ENCODE measurements at regions not wholly inside any gene's neighbourhood (a gene's known extent, or its start where the extent isn't known, plus 50 kb on each side); places are given as distances from the start of the nearest gene placed in this dataset.

DNA sequence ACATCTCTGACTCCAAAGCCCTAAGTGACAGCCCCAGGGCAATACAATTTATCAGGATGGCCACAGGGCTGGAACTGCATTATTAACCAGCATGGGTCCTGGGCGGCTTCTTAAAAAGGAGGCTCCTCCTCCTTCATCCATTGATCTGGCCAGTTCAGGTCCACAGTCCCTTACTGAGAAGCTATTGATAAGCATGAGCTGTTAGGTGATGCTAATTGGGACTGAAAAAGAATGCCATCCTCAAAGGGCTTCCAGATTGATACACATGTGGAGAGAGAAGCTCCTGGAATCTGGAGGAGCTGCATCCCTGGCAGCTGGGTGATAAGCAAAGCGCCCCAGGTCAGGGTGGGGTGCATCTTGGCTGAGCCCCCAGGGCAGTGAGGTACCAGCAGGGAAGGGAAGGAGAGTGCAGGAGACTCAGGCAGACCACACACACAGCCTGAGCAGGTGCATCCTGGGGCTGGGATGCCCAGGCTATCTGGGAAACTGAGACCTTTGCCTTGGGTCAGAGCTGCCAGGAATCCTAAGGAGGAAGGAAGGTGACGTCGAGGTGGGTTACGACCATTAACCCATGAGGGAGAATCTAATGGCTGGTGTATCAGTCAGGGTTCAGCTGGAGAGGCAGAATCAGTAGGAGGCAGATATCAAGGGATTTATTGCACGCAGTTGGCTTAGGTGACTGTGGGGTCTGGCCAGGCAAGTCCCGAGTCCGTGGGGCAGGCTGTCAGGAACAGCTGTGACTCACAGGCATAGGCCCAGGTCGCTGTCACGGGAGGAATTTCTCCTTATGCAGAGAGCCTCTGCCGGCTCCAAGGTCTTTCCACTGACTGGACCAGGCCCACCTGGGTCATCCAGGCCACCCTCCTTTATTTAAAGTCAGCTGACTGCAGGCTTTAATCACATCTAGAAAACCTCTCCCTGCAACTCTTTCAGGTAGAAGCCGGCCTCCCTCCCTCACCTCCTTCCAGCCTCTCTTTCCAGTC lies 261.2 kb downstream of the BMP7 start:
- no peak overlapping the region for H2AFZ ChIP-seq (ENCODE audit: low read length)
- Mint-ChIP-seq H3K4me3 (no peak overlapping the region), H3K9me3 (no peaks in the 10 kb centered on the region), H3K36me3 (ENCODE audit: insufficient read depth in 1 of 3, low read depth in 3 of 3) (no peaks in the 10 kb centered on the region), H3K27ac (no peak overlapping the region), H3K27me3 (ENCODE audit: low read depth) (peaks cover 86% of the 10 kb centered on the region), H3K4me1 (peaks cover 17 to 31% of the 10 kb centered on the region in 2 experiments)
- no peaks in the 10 kb centered on the region for H3K23me2 ChIP-seq (ENCODE audit: insufficient read length, low read depth, low read length, poor library complexity, severe bottlenecking)
- no peak overlapping the region for H4K8ac ChIP-seq (replicated peaks; ENCODE audit: insufficient read length, low read depth, low read length)
- H3K79me2 ChIP-seq (ENCODE audit: insufficient read depth, low read length) = no peaks in the 10 kb centered on the region
- no peaks in the 10 kb centered on the region for H3K79me1 ChIP-seq (ENCODE audit: insufficient read depth, low read depth, low read length, poor library complexity, severe bottlenecking)
- no peak overlapping the region for H2AK5ac ChIP-seq (ENCODE audit: insufficient read length, low read length)
- no peak for DNase-seq
- H3K9ac ChIP-seq (ENCODE audit: extremely low read depth, insufficient read length, low read length) = no peak overlapping the region
- H2BK120ac ChIP-seq (ENCODE audit: low read depth, low read length, poor library complexity, severe bottlenecking) = no peak overlapping the region
- H3K56ac ChIP-seq (ENCODE audit: insufficient read length, low read depth, low read length) = no peak overlapping the region
- no peak overlapping the region for H3K18ac ChIP-seq (ENCODE audit: insufficient read length, low read depth, low read length)
- no peak overlapping the region for H2BK12ac ChIP-seq (ENCODE audit: insufficient read length, low read depth, low read length)
- H2BK5ac ChIP-seq (ENCODE audit: insufficient read length, low read length) = no peak overlapping the region
- H3K23ac ChIP-seq (ENCODE audit: insufficient read length, low read depth, low read length) = no peak overlapping the region
- no peak overlapping the region for H4K5ac ChIP-seq (ENCODE audit: insufficient read length, low read depth, low read length)
- no peaks in the 10 kb centered on the region; the same call in 1 of the 2 replicates for H3K4me1 ChIP-seq (ENCODE audit: insufficient read depth, low read length)
- H3K27me3 ChIP-seq (ENCODE audit: insufficient read depth, low read length) = no peaks in the 10 kb centered on the region
- H3K14ac ChIP-seq (ENCODE audit: insufficient read depth, low read length) = no peak overlapping the region; the same call in 1 of the 2 replicates
- no CpG with 5 or more reads among the region's 12 CpGs for WGBS (ENCODE audit: extremely low coverage, insufficient read length, low lambda C conversion rate)
- H3K4ac ChIP-seq (ENCODE audit: low read depth, low read length) = no peak overlapping the region
- no peaks in the 10 kb centered on the region for H3K9me3 ChIP-seq (ENCODE audit: control insufficient read depth, low read depth, low read length)
- no peak overlapping the region for H3K27ac ChIP-seq (ENCODE audit: insufficient read length, low read depth, low read length)
- no peak overlapping the region for H4K91ac ChIP-seq (ENCODE audit: insufficient read length, low read depth, low read length)
- no peak overlapping the region for H2BK20ac ChIP-seq (ENCODE audit: low read depth, low read length, poor library complexity, severe bottlenecking)
- no peak overlapping the region for H3T11ph ChIP-seq (ENCODE audit: low read length)
- H3K4me2 ChIP-seq (ENCODE audit: insufficient read depth, insufficient read length, low read length) = no peak overlapping the region
- no peaks in the 10 kb centered on the region for H4K20me1 ChIP-seq (ENCODE audit: control insufficient read depth, insufficient read depth, insufficient read length)
- H2BK15ac ChIP-seq (ENCODE audit: low read depth, low read length) = no peak overlapping the region
- TF ChIP-seq, protein P1, sequence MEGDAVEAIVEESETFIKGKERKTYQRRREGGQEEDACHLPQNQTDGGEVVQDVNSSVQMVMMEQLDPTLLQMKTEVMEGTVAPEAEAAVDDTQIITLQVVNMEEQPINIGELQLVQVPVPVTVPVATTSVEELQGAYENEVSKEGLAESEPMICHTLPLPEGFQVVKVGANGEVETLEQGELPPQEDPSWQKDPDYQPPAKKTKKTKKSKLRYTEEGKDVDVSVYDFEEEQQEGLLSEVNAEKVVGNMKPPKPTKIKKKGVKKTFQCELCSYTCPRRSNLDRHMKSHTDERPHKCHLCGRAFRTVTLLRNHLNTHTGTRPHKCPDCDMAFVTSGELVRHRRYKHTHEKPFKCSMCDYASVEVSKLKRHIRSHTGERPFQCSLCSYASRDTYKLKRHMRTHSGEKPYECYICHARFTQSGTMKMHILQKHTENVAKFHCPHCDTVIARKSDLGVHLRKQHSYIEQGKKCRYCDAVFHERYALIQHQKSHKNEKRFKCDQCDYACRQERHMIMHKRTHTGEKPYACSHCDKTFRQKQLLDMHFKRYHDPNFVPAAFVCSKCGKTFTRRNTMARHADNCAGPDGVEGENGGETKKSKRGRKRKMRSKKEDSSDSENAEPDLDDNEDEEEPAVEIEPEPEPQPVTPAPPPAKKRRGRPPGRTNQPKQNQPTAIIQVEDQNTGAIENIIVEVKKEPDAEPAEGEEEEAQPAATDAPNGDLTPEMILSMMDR (conservative IDR thresholded peaks at IDR 0.05) = no peak
